NCI-H345 treated with DMSO at 0.1 percent for 48 hours (cell line): ENCODE measurements at regions not wholly inside any gene's neighbourhood (a gene's known extent, or its start where the extent isn't known, plus 50 kb on each side); places are given as distances from the start of the nearest gene placed in this dataset.

Source experiments
- DNase-seq: peaks from one replicate; lab custom pipeline; 2025; ENCODE audit not compliant: unreplicated experiment; lab: John Stamatoyannopoulos, UW

- DNase-seq = no peak
Observed at GRCh38 chr7:22676385-22676784, 50.6 kb upstream of the IL6 start.

- no peak for DNase-seq
Observed at GRCh38 chr7:22675917-22676343, 51.1 kb upstream of the IL6 start.

- no peak for DNase-seq
Observed at GRCh38 chr7:22675421-22675820, 51.6 kb upstream of the IL6 start.

GRCh38 chr7:22672846-22673680 is 53.9 kb upstream of the IL6 start:
- DNase-seq = peak; percentile 30

- no peak for DNase-seq
Observed at GRCh38 chr7:22671177-22671879, 55.7 kb upstream of the IL6 start.

GRCh38 chr7:22670422-22670815 is 56.6 kb upstream of the IL6 start:
- DNase-seq = no peak

GRCh38 chr7:22669692-22670421 is 57.1 kb upstream of the IL6 start:
- DNase-seq = no peak

GRCh38 chr7:22668971-22669401 is 58.0 kb upstream of the IL6 start:
- DNase-seq = no peak

GRCh38 chr7:22667562-22668239 is 59.3 kb upstream of the IL6 start:
- DNase-seq = peak; percentile 23

GRCh38 chr7:22667187-22667561 is 59.8 kb upstream of the IL6 start:
- DNase-seq = no peak

- no peak for DNase-seq
Observed at GRCh38 chr7:22666732-22667131, 60.3 kb upstream of the IL6 start.

GRCh38 chr7:22665923-22666322 is 61.1 kb upstream of the IL6 start:
- no peak for DNase-seq

- no peak for DNase-seq
Observed at GRCh38 chr7:22664988-22665798, 61.8 kb upstream of the IL6 start.

- no peak for DNase-seq
Observed at GRCh38 chr7:22663721-22664120, 63.3 kb upstream of the IL6 start.

- no peak for DNase-seq
Observed at GRCh38 chr7:22663357-22663718, 63.7 kb upstream of the IL6 start.

GRCh38 chr7:22662556-22663356 is 64.2 kb upstream of the IL6 start:
- no peak for DNase-seq

GRCh38 chr7:22662036-22662435 is 65.0 kb upstream of the IL6 start:
- DNase-seq = no peak

- no peak for DNase-seq
Observed at GRCh38 chr7:22660732-22661131, 66.3 kb upstream of the IL6 start.

- no peak for DNase-seq
Observed at GRCh38 chr7:22660293-22660692, 66.7 kb upstream of the IL6 start.

GRCh38 chr7:22659741-22660140 is 67.3 kb upstream of the IL6 start:
- no peak for DNase-seq
